ENCODE measurements at regions not wholly inside any gene's neighbourhood (a gene's known extent, or its start where the extent isn't known, plus 50 kb on each side); places are given as distances from the start of the nearest gene placed in this dataset.

GRCh38 chr14:26363689-26364088 lies 234.1 kb downstream of the NOVA1 start:
- TF ChIP-seq, protein P1, sequence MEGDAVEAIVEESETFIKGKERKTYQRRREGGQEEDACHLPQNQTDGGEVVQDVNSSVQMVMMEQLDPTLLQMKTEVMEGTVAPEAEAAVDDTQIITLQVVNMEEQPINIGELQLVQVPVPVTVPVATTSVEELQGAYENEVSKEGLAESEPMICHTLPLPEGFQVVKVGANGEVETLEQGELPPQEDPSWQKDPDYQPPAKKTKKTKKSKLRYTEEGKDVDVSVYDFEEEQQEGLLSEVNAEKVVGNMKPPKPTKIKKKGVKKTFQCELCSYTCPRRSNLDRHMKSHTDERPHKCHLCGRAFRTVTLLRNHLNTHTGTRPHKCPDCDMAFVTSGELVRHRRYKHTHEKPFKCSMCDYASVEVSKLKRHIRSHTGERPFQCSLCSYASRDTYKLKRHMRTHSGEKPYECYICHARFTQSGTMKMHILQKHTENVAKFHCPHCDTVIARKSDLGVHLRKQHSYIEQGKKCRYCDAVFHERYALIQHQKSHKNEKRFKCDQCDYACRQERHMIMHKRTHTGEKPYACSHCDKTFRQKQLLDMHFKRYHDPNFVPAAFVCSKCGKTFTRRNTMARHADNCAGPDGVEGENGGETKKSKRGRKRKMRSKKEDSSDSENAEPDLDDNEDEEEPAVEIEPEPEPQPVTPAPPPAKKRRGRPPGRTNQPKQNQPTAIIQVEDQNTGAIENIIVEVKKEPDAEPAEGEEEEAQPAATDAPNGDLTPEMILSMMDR (IDR thresholded peaks at IDR 0.05; ENCODE audit: poor library complexity): no peak
- TF ChIP-seq EZH2 (IDR thresholded peaks at IDR 0.05; ENCODE audit: borderline replicate concordance): no peak

All from hepatocyte (in vitro differentiated cells).